MCF 10A (cell line): ENCODE measurements at regions not wholly inside any gene's neighbourhood (a gene's known extent, or its start where the extent isn't known, plus 50 kb on each side); places are given as distances from the start of the nearest gene placed in this dataset.

Experiments
- BruUV-seq: library from RNA; stranded (reverse); fragments of 400-500 nt; replicated peaks from 2 replicates; lab custom pipeline; 2021; lab: Mats Ljungman, UMichigan
- CTCF ChIA-PET: fragments of 300-600 bp; sonication (Branson Sonifier 250); formaldehyde crosslinking; extraction: SDS; loops from one replicate; lab custom pipeline; 2021; ENCODE audit warnings: antibody characterized with exemption, inconsistent platforms; lab: Yijun Ruan, JAX
- POLR2A ChIA-PET: fragments of 300-600, 350-650 bp; sonication (Branson Sonifier 250); formaldehyde crosslinking; extraction: SDS; loops from one replicate; lab custom pipeline; 2020; ENCODE audit warnings: antibody characterized with exemption, inconsistent platforms; lab: Yijun Ruan, JAX
- DNase-seq: peaks from one replicate; pipeline ENCODE4 v3.0.0-alpha.2; 2018; ENCODE audit not compliant: unreplicated experiment
- H3K27ac Mint-ChIP-seq: one replicate; pipeline ENCODE4 v1.8.0; 2022; ENCODE audit warnings: mild to moderate bottlenecking, low read depth, mixed read lengths; ENCODE audit not compliant: unreplicated experiment
- H3K27me3 Mint-ChIP-seq: one replicate; pipeline ENCODE4 v1.8.0; 2022; ENCODE audit warnings: mixed read lengths; ENCODE audit not compliant: insufficient read depth, unreplicated experiment
- H3K36me3 Mint-ChIP-seq: one replicate; pipeline ENCODE4 v1.8.0; 2022; ENCODE audit warnings: mild to moderate bottlenecking, moderate library complexity, mixed read lengths; ENCODE audit not compliant: insufficient read depth, unreplicated experiment
- H3K4me1 Mint-ChIP-seq: one replicate; pipeline ENCODE4 v1.8.0; 2022; ENCODE audit warnings: mixed read lengths; ENCODE audit not compliant: insufficient read depth, unreplicated experiment
- H3K4me3 Mint-ChIP-seq: one replicate; pipeline ENCODE4 v1.8.0; 2022; ENCODE audit warnings: mild to moderate bottlenecking, moderate library complexity, mixed read lengths; ENCODE audit not compliant: unreplicated experiment
- H3K9me3 Mint-ChIP-seq: one replicate; pipeline ENCODE4 v1.8.0; 2022; ENCODE audit warnings: mixed read lengths; ENCODE audit not compliant: unreplicated experiment
- intact Hi-C: fragments of 100-400 bp; cut with micrococcal nuclease; formaldehyde crosslinking; loops from 2 replicates; pipeline ENCODE4 v1.14.1; 2022
- TF ChIP-seq, protein P1 (sequence below): fragments of 200-600 bp; IDR thresholded peaks from one replicate; pipeline ENCODE4 v1.8.0; 2022; ENCODE audit warnings: antibody characterized with exemption, mild to moderate bottlenecking; ENCODE audit not compliant: unreplicated experiment

DNA sequence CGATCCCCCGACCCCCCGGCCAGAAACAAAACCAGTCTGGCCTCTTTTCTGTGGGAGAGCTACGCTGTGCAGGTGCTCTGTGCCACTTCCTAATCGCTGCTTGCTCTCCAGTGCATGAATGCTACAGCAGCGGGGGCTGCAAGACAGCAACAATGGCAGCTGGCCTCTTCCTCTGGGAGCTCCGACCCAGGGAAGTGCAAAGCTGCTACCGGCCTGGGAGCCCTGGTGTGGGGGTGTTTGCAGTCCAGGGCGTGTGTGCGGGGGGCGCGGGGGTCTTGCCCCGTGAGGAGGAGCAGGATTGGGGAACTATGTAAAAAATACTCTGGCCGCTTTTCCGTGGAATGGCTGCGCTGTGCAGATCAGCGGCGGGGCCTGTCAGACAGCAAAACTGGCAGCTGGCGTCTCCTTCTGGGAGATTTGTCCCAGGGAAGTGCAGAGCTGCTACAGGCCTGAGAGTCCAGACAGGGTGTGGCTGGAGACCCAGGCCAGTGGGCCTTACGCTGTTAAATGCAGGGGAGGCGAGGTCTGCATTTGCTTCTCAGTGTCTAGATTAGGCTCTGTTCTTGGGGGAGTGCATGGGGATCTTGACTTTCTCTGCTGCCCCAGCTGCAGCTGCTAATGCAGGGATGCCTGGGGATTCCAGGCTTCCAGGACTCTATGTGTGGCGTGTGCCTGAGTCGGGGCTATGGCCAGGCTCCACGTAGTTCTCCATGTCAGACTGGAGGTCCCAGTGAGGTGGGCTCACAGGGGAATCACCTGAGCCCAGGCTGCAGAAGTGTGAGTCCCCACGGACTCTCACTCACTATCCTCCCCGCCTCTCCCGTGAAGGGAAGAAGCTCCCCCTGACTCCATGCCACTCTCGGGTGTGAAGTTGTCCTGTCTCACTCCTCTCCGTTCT lies 344.5 kb downstream of the AEBP2 start:
- Mint-ChIP-seq H3K4me1 (peaks cover 3% of the 10 kb centered on the region), H3K4me3 (no peak overlapping the region), H3K27ac (no peak overlapping the region), H3K9me3 (no peaks in the 10 kb centered on the region), H3K36me3 (no peaks in the 10 kb centered on the region), H3K27me3 (peaks cover 13% of the 10 kb centered on the region)
- CTCF ChIA-PET = interaction anchor here (0.6 kb wide), 2 partner anchors 110 to 699 kb away, joined by 3 read pairs; no protein-coding TSS in a partner anchor
- TF ChIP-seq, protein P1, sequence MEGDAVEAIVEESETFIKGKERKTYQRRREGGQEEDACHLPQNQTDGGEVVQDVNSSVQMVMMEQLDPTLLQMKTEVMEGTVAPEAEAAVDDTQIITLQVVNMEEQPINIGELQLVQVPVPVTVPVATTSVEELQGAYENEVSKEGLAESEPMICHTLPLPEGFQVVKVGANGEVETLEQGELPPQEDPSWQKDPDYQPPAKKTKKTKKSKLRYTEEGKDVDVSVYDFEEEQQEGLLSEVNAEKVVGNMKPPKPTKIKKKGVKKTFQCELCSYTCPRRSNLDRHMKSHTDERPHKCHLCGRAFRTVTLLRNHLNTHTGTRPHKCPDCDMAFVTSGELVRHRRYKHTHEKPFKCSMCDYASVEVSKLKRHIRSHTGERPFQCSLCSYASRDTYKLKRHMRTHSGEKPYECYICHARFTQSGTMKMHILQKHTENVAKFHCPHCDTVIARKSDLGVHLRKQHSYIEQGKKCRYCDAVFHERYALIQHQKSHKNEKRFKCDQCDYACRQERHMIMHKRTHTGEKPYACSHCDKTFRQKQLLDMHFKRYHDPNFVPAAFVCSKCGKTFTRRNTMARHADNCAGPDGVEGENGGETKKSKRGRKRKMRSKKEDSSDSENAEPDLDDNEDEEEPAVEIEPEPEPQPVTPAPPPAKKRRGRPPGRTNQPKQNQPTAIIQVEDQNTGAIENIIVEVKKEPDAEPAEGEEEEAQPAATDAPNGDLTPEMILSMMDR = no peak
- BruUV-seq = no TSS peak
- POLR2A ChIA-PET = no interaction called here
- no peak for DNase-seq
- intact Hi-C loops = no loop called here

DNA sequence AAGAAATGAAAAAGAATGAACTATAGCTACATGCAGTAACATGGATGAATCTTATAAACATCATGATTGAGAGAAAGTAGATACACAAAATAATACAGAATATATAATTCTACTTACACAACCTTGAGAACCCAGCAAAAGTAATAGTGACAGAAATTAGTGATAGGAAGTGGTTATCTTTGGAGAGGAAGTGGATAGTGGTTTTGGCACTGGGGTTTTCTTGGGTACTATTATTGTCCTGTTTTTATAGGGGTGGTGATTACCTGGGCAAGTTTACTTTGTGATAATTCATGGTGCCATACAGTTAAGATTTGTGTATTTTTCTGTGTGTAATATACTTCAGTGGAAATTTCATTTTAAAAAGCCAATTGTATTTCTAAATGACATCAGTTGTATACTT lies 352.7 kb downstream of the AEBP2 start:
- ChIA-PET POLR2A (no interaction called here), CTCF (no interaction called here)
- no peaks in the 10 kb centered on the region for H3K9me3 Mint-ChIP-seq
- BruUV-seq = no TSS peak
- no peaks in the 10 kb centered on the region for H3K36me3 Mint-ChIP-seq
- TF ChIP-seq, protein P1 = no peak
- peaks cover 14% of the 10 kb centered on the region for H3K27me3 Mint-ChIP-seq
- no peaks in the 10 kb centered on the region for H3K4me1 Mint-ChIP-seq
- H3K4me3 Mint-ChIP-seq = no peak overlapping the region
- no peak for DNase-seq
- H3K27ac Mint-ChIP-seq = no peak overlapping the region
- intact Hi-C loops = no loop called here

DNA sequence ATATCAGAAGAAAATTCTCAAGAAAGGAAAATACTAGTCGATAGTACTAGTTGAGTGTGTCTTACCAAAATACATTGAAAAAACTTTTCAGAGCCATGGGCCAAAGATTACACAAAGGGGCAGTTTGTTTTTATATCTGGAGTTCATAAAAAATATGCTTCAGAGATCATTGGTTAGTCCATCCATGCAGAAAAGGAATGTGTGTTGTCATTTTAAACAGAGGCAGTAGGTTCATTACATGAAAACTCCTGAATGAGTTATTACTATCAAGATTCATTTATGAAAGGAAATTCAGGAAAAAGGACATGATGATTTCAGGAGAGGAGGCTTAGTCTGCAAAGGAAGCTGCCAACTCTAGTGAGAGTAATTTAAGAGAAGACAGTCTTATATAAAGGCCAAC lies 354.8 kb downstream of the AEBP2 start:
- no peak for DNase-seq
- ChIA-PET CTCF (no interaction called here), POLR2A (no interaction called here)
- Mint-ChIP-seq H3K27ac (no peak overlapping the region), H3K9me3 (no peaks in the 10 kb centered on the region), H3K4me3 (no peak overlapping the region), H3K36me3 (no peaks in the 10 kb centered on the region), H3K4me1 (no peaks in the 10 kb centered on the region), H3K27me3 (peaks cover 14% of the 10 kb centered on the region)
- intact Hi-C loops = no loop called here
- no TSS peak for BruUV-seq
- TF ChIP-seq, protein P1 = no peak

DNA sequence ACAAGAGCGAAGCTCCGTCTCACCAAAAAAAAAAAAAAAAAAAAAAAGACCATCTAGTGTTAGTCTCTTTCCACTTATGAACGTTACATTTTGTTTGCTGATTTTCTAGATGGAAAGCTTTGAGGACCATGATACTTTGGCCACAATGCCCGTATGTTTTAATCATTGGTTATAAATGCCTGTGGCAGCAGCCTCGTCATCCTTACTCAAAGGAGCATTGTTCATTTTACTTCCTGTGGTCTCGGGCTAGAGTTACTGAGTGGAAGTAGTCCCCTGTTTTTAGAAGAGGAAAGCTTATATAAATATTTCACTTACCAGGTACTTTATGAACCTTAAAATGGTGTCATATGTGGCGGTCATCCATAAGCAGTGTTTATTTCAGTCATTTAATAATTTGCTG lies 359.9 kb downstream of the AEBP2 start:
- DNase-seq = no peak
- no peak overlapping the region for H3K27ac Mint-ChIP-seq
- H3K27me3 Mint-ChIP-seq = peaks cover 16% of the 10 kb centered on the region
- CTCF ChIA-PET = interaction anchor here (0.7 kb wide), 1 partner anchor 118 kb away, joined by 4 read pairs; no protein-coding TSS in a partner anchor
- H3K4me1 Mint-ChIP-seq = no peaks in the 10 kb centered on the region
- H3K4me3 Mint-ChIP-seq = no peak overlapping the region
- H3K36me3 Mint-ChIP-seq = no peaks in the 10 kb centered on the region
- BruUV-seq = no TSS peak
- POLR2A ChIA-PET = no interaction called here
- H3K9me3 Mint-ChIP-seq = no peaks in the 10 kb centered on the region
- TF ChIP-seq, protein P1 = no peak
- intact Hi-C loops = no loop called here
